ENCODE measurements at regions not wholly inside any gene's neighbourhood (a gene's known extent, or its start where the extent isn't known, plus 50 kb on each side); places are given as distances from the start of the nearest gene placed in this dataset.

GRCh38 chr6:7004581-7005297, 103.0 kb upstream of the RREB1 start:
- 60% methylated on average over 8 of the region's 8 CpGs for WGBS
- H3K4me3 ChIP-seq, result no peak overlapping the region
- H3K9me3 ChIP-seq, result no peaks in the 10 kb centered on the region
- no peaks in the 10 kb centered on the region for H3K4me1 ChIP-seq
- H3K27ac ChIP-seq, result no peak overlapping the region
- no peak for DNase-seq (ENCODE audit: low spot score in 2 of 2)
- no peaks in the 10 kb centered on the region for H3K36me3 ChIP-seq
- H3K27me3 ChIP-seq, result no peaks in the 10 kb centered on the region
- TF ChIP-seq POLR2AphosphoS5 (IDR thresholded peaks at IDR 0.05), result no peak
- TF ChIP-seq, protein P1, sequence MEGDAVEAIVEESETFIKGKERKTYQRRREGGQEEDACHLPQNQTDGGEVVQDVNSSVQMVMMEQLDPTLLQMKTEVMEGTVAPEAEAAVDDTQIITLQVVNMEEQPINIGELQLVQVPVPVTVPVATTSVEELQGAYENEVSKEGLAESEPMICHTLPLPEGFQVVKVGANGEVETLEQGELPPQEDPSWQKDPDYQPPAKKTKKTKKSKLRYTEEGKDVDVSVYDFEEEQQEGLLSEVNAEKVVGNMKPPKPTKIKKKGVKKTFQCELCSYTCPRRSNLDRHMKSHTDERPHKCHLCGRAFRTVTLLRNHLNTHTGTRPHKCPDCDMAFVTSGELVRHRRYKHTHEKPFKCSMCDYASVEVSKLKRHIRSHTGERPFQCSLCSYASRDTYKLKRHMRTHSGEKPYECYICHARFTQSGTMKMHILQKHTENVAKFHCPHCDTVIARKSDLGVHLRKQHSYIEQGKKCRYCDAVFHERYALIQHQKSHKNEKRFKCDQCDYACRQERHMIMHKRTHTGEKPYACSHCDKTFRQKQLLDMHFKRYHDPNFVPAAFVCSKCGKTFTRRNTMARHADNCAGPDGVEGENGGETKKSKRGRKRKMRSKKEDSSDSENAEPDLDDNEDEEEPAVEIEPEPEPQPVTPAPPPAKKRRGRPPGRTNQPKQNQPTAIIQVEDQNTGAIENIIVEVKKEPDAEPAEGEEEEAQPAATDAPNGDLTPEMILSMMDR (IDR thresholded peaks at IDR 0.05), result no peak
- TF ChIP-seq EP300 (IDR thresholded peaks at IDR 0.05), result no peak
- TF ChIP-seq POLR2A (IDR thresholded peaks at IDR 0.05), result no peak

GRCh38 chr6:7006515-7007191, 101.1 kb upstream of the RREB1 start:
- no peak for DNase-seq (ENCODE audit: low spot score in 2 of 2)
- 71% methylated on average over 5 of the region's 5 CpGs for WGBS
- Histone ChIP-seq H3K27me3 (no peaks in the 10 kb centered on the region), H3K27ac (no peak overlapping the region), H3K4me1 (no peaks in the 10 kb centered on the region), H3K4me3 (no peak overlapping the region), H3K36me3 (no peaks in the 10 kb centered on the region), H3K9me3 (no peaks in the 10 kb centered on the region)
- TF ChIP-seq EP300 (IDR thresholded peaks at IDR 0.05), result no peak
- TF ChIP-seq, protein P1 (IDR thresholded peaks at IDR 0.05), result no peak
- no peak for TF ChIP-seq POLR2A (IDR thresholded peaks at IDR 0.05)
- no peak for TF ChIP-seq POLR2AphosphoS5 (IDR thresholded peaks at IDR 0.05)

- WGBS, result 67% methylated on average over 6 of the region's 6 CpGs
- H3K27ac ChIP-seq, result no peak overlapping the region
Measured at GRCh38 chr6:7008451-7008988, 99.2 kb upstream of the RREB1 start.

GRCh38 chr6:7016226-7016625, 91.5 kb upstream of the RREB1 start:
- H3K4me3 ChIP-seq, result no peak overlapping the region
- no peaks in the 10 kb centered on the region for H3K9me3 ChIP-seq
- H3K4me1 ChIP-seq, result no peaks in the 10 kb centered on the region
- no peak overlapping the region for H3K27ac ChIP-seq
- TF ChIP-seq POLR2AphosphoS5 (IDR thresholded peaks at IDR 0.05) (no peak), POLR2A (IDR thresholded peaks at IDR 0.05) (no peak), EP300 (IDR thresholded peaks at IDR 0.05) (no peak)
- TF ChIP-seq, protein P1 (IDR thresholded peaks at IDR 0.05), result no peak
- H3K36me3 ChIP-seq, result no peaks in the 10 kb centered on the region
- 48% methylated on average over 8 of the region's 8 CpGs for WGBS
- no peak for DNase-seq (ENCODE audit: low spot score in 2 of 2)
- no peaks in the 10 kb centered on the region for H3K27me3 ChIP-seq

More at GRCh38 chr6:7008451-7008988, 99.2 kb upstream of the RREB1 start:
- Histone ChIP-seq H3K4me3 (no peak overlapping the region), H3K9me3 (no peaks in the 10 kb centered on the region), H3K36me3 (no peaks in the 10 kb centered on the region), H3K27me3 (no peaks in the 10 kb centered on the region), H3K4me1 (no peaks in the 10 kb centered on the region)
- TF ChIP-seq EP300 (IDR thresholded peaks at IDR 0.05), result no peak
- TF ChIP-seq POLR2AphosphoS5 (IDR thresholded peaks at IDR 0.05), result no peak
- TF ChIP-seq, protein P1 (IDR thresholded peaks at IDR 0.05), result no peak
- no peak for TF ChIP-seq POLR2A (IDR thresholded peaks at IDR 0.05)
- DNase-seq (ENCODE audit: low spot score in 2 of 2), result no peak

DNA sequence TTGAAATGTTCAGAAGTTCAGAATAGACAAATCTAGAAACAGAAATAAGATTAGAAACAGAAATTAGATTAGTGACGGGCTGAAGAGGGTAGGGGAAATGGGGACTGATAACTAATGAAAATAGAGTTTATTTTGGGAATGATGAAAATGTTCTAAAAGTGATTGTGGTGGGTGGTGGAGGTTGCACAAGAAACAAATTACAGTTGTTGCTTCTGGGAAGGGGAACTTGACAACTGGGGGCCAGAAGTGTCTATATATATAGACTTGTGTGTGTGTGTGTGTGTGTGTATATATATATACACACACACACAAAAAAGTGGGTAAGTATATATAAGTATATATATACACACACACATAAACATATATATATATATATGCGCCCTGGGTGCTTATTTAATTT, 86.5 kb upstream of the RREB1 start:
- H3K4me3 ChIP-seq, result no peak overlapping the region
- no peaks in the 10 kb centered on the region for H3K27me3 ChIP-seq
- WGBS, result 74% methylated on average over 2 of the region's 2 CpGs
- no peak for DNase-seq (ENCODE audit: low spot score in 2 of 2)
- no peaks in the 10 kb centered on the region for H3K9me3 ChIP-seq
- TF ChIP-seq POLR2AphosphoS5 (IDR thresholded peaks at IDR 0.05) (no peak), EP300 (IDR thresholded peaks at IDR 0.05) (no peak), POLR2A (IDR thresholded peaks at IDR 0.05) (no peak)
- TF ChIP-seq, protein P1 (IDR thresholded peaks at IDR 0.05), result no peak
- H3K27ac ChIP-seq, result no peak overlapping the region
- H3K4me1 ChIP-seq, result no peaks in the 10 kb centered on the region
- no peaks in the 10 kb centered on the region for H3K36me3 ChIP-seq
